ENCODE measurements at regions not wholly inside any gene's neighbourhood (a gene's known extent, or its start where the extent isn't known, plus 50 kb on each side); places are given as distances from the start of the nearest gene placed in this dataset.

DNA sequence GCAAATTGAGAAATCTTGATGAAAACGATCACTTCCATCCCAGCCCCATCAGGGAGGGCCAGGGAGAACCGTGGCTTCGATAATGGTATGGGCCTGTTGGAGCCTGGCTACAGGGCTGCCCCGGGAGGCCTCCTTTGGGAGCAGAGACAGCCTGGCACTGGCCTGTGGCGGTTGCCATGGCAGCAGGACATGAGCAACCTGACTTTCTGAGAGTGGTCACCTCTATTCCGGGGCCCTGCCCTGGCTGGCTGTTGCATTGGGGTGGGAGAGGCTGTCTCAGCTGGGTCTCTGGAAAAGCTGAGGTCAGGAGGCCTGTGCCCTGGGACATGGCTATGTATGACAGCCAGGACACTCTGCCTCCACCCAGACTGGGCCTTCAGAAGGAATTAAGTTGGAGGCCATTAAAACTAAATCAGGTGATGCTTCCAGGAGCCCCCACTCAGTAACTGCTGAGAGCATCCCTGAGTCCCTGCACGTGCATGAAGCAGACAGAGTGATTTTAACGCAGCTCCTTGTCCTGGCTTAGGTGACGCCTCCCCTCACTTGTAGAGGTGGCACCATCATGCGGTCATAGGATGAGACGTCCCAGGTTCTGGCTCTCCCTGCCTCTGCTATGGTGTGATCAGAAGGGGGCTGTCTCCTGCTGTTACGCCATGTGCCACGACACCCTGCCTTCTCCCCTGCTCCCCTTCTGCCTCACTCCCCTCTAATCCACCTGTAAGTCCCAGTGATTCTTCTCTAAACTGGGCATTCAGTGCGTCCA lies 126.3 kb downstream of the SLC25A47 start:
- TF ChIP-seq, protein P1, sequence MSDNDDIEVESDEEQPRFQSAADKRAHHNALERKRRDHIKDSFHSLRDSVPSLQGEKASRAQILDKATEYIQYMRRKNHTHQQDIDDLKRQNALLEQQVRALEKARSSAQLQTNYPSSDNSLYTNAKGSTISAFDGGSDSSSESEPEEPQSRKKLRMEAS (CRISPR knock-in tag; IDR thresholded peaks at IDR 0.05): no peak
- TF ChIP-seq, protein P2, sequence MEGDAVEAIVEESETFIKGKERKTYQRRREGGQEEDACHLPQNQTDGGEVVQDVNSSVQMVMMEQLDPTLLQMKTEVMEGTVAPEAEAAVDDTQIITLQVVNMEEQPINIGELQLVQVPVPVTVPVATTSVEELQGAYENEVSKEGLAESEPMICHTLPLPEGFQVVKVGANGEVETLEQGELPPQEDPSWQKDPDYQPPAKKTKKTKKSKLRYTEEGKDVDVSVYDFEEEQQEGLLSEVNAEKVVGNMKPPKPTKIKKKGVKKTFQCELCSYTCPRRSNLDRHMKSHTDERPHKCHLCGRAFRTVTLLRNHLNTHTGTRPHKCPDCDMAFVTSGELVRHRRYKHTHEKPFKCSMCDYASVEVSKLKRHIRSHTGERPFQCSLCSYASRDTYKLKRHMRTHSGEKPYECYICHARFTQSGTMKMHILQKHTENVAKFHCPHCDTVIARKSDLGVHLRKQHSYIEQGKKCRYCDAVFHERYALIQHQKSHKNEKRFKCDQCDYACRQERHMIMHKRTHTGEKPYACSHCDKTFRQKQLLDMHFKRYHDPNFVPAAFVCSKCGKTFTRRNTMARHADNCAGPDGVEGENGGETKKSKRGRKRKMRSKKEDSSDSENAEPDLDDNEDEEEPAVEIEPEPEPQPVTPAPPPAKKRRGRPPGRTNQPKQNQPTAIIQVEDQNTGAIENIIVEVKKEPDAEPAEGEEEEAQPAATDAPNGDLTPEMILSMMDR (IDR thresholded peaks at IDR 0.05): no peak
- TF ChIP-seq RELA (CRISPR knock-in tag; IDR thresholded peaks at IDR 0.05; ENCODE audit: borderline replicate concordance): no peak
- no peak for TF ChIP-seq ZNF423 (CRISPR knock-in tag; IDR thresholded peaks at IDR 0.05)
- TF ChIP-seq, protein P3, sequence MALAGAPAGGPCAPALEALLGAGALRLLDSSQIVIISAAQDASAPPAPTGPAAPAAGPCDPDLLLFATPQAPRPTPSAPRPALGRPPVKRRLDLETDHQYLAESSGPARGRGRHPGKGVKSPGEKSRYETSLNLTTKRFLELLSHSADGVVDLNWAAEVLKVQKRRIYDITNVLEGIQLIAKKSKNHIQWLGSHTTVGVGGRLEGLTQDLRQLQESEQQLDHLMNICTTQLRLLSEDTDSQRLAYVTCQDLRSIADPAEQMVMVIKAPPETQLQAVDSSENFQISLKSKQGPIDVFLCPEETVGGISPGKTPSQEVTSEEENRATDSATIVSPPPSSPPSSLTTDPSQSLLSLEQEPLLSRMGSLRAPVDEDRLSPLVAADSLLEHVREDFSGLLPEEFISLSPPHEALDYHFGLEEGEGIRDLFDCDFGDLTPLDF (CRISPR knock-in tag; IDR thresholded peaks at IDR 0.05): no peak
- no peak for TF ChIP-seq ZNF263 (CRISPR knock-in tag; IDR thresholded peaks at IDR 0.05; ENCODE audit: low read depth)
- TF ChIP-seq TCF7 (CRISPR knock-in tag; IDR thresholded peaks at IDR 0.05; ENCODE audit: low read depth): no peak
- TF ChIP-seq, protein P4, sequence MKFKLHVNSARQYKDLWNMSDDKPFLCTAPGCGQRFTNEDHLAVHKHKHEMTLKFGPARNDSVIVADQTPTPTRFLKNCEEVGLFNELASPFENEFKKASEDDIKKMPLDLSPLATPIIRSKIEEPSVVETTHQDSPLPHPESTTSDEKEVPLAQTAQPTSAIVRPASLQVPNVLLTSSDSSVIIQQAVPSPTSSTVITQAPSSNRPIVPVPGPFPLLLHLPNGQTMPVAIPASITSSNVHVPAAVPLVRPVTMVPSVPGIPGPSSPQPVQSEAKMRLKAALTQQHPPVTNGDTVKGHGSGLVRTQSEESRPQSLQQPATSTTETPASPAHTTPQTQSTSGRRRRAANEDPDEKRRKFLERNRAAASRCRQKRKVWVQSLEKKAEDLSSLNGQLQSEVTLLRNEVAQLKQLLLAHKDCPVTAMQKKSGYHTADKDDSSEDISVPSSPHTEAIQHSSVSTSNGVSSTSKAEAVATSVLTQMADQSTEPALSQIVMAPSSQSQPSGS (CRISPR knock-in tag; IDR thresholded peaks at IDR 0.05; ENCODE audit: borderline replicate concordance, low read depth): no peak
- TF ChIP-seq, protein P5, sequence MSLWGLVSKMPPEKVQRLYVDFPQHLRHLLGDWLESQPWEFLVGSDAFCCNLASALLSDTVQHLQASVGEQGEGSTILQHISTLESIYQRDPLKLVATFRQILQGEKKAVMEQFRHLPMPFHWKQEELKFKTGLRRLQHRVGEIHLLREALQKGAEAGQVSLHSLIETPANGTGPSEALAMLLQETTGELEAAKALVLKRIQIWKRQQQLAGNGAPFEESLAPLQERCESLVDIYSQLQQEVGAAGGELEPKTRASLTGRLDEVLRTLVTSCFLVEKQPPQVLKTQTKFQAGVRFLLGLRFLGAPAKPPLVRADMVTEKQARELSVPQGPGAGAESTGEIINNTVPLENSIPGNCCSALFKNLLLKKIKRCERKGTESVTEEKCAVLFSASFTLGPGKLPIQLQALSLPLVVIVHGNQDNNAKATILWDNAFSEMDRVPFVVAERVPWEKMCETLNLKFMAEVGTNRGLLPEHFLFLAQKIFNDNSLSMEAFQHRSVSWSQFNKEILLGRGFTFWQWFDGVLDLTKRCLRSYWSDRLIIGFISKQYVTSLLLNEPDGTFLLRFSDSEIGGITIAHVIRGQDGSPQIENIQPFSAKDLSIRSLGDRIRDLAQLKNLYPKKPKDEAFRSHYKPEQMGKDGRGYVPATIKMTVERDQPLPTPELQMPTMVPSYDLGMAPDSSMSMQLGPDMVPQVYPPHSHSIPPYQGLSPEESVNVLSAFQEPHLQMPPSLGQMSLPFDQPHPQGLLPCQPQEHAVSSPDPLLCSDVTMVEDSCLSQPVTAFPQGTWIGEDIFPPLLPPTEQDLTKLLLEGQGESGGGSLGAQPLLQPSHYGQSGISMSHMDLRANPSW (CRISPR knock-in tag; conservative IDR thresholded peaks at IDR 0.05; ENCODE audit: low read depth): no peak
